ENCODE measurements at regions not wholly inside any gene's neighbourhood (a gene's known extent, or its start where the extent isn't known, plus 50 kb on each side); places are given as distances from the start of the nearest gene placed in this dataset.

- H3K4me3 ChIP-seq, result no peak overlapping the region; a peak in 1 of 20 replicates
- H3K9me3 ChIP-seq (replicated peaks in 1 of 11), result no peaks in the 10 kb centered on the region
- peak overlapping the region in 5 of 11 experiments; percentile 4 to 83 (median 67); a peak in 7 of 22 replicates for H3K27ac ChIP-seq
- H3K36me3 ChIP-seq, result no peaks in the 10 kb centered on the region
- 0 out of 22 replicates have a peak, but pooled peaks of 1 of the 11 experiments have one; percentile 29 for TF ChIP-seq Cebpa-rat (IDR thresholded peaks at IDR 0.05)
- no peaks in the 10 kb centered on the region for H3K27me3 ChIP-seq
- H3K4me1 ChIP-seq, result peaks cover 0 to 39% (median 4%) of the 10 kb centered on the region in 10 experiments; a peak in 9 of 20 replicates
- peak overlapping the region in 4 of 11 experiments; percentile 2 to 67 (median 30); a peak in 4 of 22 replicates for H3K9ac ChIP-seq
- H4K20me1 ChIP-seq, result no peaks in the 10 kb centered on the region
- peak overlapping the region in 5 of 11 experiments; percentile 31 to 90 (median 71); a peak in 6 of 22 replicates for H3K4me2 ChIP-seq
These were observed 723.9 kb upstream of the ZNF385D start for GRCh38 chr3:22474706-22475445.

GRCh38 chr3:22475665-22476240 lies 724.7 kb upstream of the ZNF385D start:
- Histone ChIP-seq H3K4me2 (peak overlapping the region in 5 of 11 experiments; percentile 2 to 90 (median 71); a peak in 8 of 22 replicates), H3K4me1 (peaks cover 0 to 39% (median 4%) of the 10 kb centered on the region in 10 experiments; a peak in 9 of 20 replicates), H4K20me1 (no peaks in the 10 kb centered on the region), H3K9me3 (replicated peaks in 1 of 11) (no peaks in the 10 kb centered on the region), H3K27me3 (no peaks in the 10 kb centered on the region), H3K36me3 (no peaks in the 10 kb centered on the region), H3K27ac (peak overlapping the region in 5 of 11 experiments; percentile 4 to 83 (median 67); a peak in 8 of 22 replicates), H3K4me3 (no peak overlapping the region), H3K9ac (peak overlapping the region in 1 of 11 experiments; percentile 67; a peak in 3 of 22 replicates)
- TF ChIP-seq Cebpa-rat (IDR thresholded peaks at IDR 0.05), result no peak

- Histone ChIP-seq H3K4me3 (no peak overlapping the region), H3K27me3 (no peaks in the 10 kb centered on the region), H3K4me2 (peak overlapping the region in 1 of 11 experiments; percentile 80; a peak in 2 of 22 replicates), H4K20me1 (no peaks in the 10 kb centered on the region), H3K36me3 (no peaks in the 10 kb centered on the region), H3K4me1 (peaks cover 0 to 39% (median 4%) of the 10 kb centered on the region in 10 experiments; a peak in 9 of 20 replicates), H3K27ac (peak overlapping the region in 1 of 11 experiments; percentile 83; a peak in 1 of 22 replicates), H3K9ac (no peak overlapping the region), H3K9me3 (replicated peaks in 1 of 11) (no peaks in the 10 kb centered on the region)
- no peak for TF ChIP-seq Cebpa-rat (IDR thresholded peaks at IDR 0.05)
These were observed 726.0 kb upstream of the ZNF385D start for GRCh38 chr3:22476976-22477375.

GRCh38 chr3:22485954-22486353 lies 717.2 kb upstream of the UBE2E2 start:
- no peak overlapping the region for H3K27ac ChIP-seq
- H3K9me3 ChIP-seq (replicated peaks in 1 of 11), result no peaks in the 10 kb centered on the region
- H3K4me3 ChIP-seq, result no peak overlapping the region
- no peaks in the 10 kb centered on the region for H3K36me3 ChIP-seq
- H3K27me3 ChIP-seq, result no peaks in the 10 kb centered on the region
- no peaks in the 10 kb centered on the region for H4K20me1 ChIP-seq
- no peak overlapping the region for H3K9ac ChIP-seq
- no peak overlapping the region for H3K4me2 ChIP-seq
- TF ChIP-seq Cebpa-rat (IDR thresholded peaks at IDR 0.05), result no peak
- no peaks in the 10 kb centered on the region for H3K4me1 ChIP-seq

- no peaks in the 10 kb centered on the region for H3K9me3 ChIP-seq (replicated peaks in 1 of 11)
- H3K27me3 ChIP-seq, result no peaks in the 10 kb centered on the region
- H3K27ac ChIP-seq, result no peak overlapping the region
- no peak overlapping the region for H3K4me3 ChIP-seq
- TF ChIP-seq Cebpa-rat (IDR thresholded peaks at IDR 0.05), result no peak
- H3K9ac ChIP-seq, result no peak overlapping the region
- H3K4me2 ChIP-seq, result no peak overlapping the region
- no peaks in the 10 kb centered on the region for H3K36me3 ChIP-seq
- H4K20me1 ChIP-seq, result no peaks in the 10 kb centered on the region
- no peaks in the 10 kb centered on the region for H3K4me1 ChIP-seq
These were observed 712.4 kb upstream of the UBE2E2 start for GRCh38 chr3:22490747-22491146.

GRCh38 chr3:22491344-22491743 lies 711.8 kb upstream of the UBE2E2 start:
- no peak overlapping the region for H3K27ac ChIP-seq
- no peaks in the 10 kb centered on the region for H3K4me1 ChIP-seq
- no peak overlapping the region for H3K4me3 ChIP-seq
- H3K36me3 ChIP-seq, result no peaks in the 10 kb centered on the region
- no peak for TF ChIP-seq Cebpa-rat (IDR thresholded peaks at IDR 0.05)
- H4K20me1 ChIP-seq, result no peaks in the 10 kb centered on the region
- H3K4me2 ChIP-seq, result no peak overlapping the region
- no peaks in the 10 kb centered on the region for H3K27me3 ChIP-seq
- H3K9ac ChIP-seq, result no peak overlapping the region
- H3K9me3 ChIP-seq (replicated peaks in 1 of 11), result no peaks in the 10 kb centered on the region

GRCh38 chr3:22492342-22492741 lies 710.8 kb upstream of the UBE2E2 start:
- no peaks in the 10 kb centered on the region for H3K4me1 ChIP-seq
- H4K20me1 ChIP-seq, result no peaks in the 10 kb centered on the region
- no peaks in the 10 kb centered on the region for H3K36me3 ChIP-seq
- H3K27ac ChIP-seq, result no peak overlapping the region
- H3K27me3 ChIP-seq, result no peaks in the 10 kb centered on the region
- H3K4me3 ChIP-seq, result no peak overlapping the region
- no peak overlapping the region for H3K9ac ChIP-seq
- H3K4me2 ChIP-seq, result no peak overlapping the region
- TF ChIP-seq Cebpa-rat (IDR thresholded peaks at IDR 0.05), result no peak
- no peaks in the 10 kb centered on the region for H3K9me3 ChIP-seq (replicated peaks in 1 of 11)

- Histone ChIP-seq H3K9me3 (replicated peaks in 1 of 11) (no peaks in the 10 kb centered on the region), H3K4me3 (no peak overlapping the region), H3K9ac (no peak overlapping the region), H3K27ac (no peak overlapping the region), H3K27me3 (no peaks in the 10 kb centered on the region), H3K36me3 (no peaks in the 10 kb centered on the region), H3K4me2 (no peak overlapping the region), H3K4me1 (no peaks in the 10 kb centered on the region), H4K20me1 (no peaks in the 10 kb centered on the region)
- TF ChIP-seq Cebpa-rat (IDR thresholded peaks at IDR 0.05), result no peak
These were observed 707.9 kb upstream of the UBE2E2 start for GRCh38 chr3:22495241-22495640.

GRCh38 chr3:22495791-22496190 lies 707.3 kb upstream of the UBE2E2 start:
- H4K20me1 ChIP-seq, result no peaks in the 10 kb centered on the region
- H3K27me3 ChIP-seq, result no peaks in the 10 kb centered on the region
- no peak overlapping the region for H3K4me3 ChIP-seq
- H3K27ac ChIP-seq, result no peak overlapping the region
- no peak overlapping the region for H3K9ac ChIP-seq
- H3K4me1 ChIP-seq, result no peaks in the 10 kb centered on the region
- no peaks in the 10 kb centered on the region for H3K36me3 ChIP-seq
- no peak overlapping the region for H3K4me2 ChIP-seq
- no peaks in the 10 kb centered on the region for H3K9me3 ChIP-seq (replicated peaks in 1 of 11)
- TF ChIP-seq Cebpa-rat (IDR thresholded peaks at IDR 0.05), result no peak
